ENCODE measurements at regions not wholly inside any gene's neighbourhood (a gene's known extent, or its start where the extent isn't known, plus 50 kb on each side); places are given as distances from the start of the nearest gene placed in this dataset.

- no peak for TF ChIP-seq CTCF (IDR thresholded peaks at IDR 0.05)
- no peak for TF ChIP-seq POLR2AphosphoS2 (conservative IDR thresholded peaks at IDR 0.05; ENCODE audit: low read length)
- no peak for TF ChIP-seq RCOR1 (IDR thresholded peaks at IDR 0.05; ENCODE audit: low read depth, low read length)
- no peak for TF ChIP-seq ZFP36 (IDR thresholded peaks at IDR 0.05; ENCODE audit: borderline replicate concordance, partially characterized antibody)
- no peak for TF ChIP-seq BHLHE40 (IDR thresholded peaks at IDR 0.05; ENCODE audit: low read depth, low read length)
- TF ChIP-seq CHD4 (IDR thresholded peaks at IDR 0.05; ENCODE audit: borderline replicate concordance): no peak
- TF ChIP-seq POLR2A (IDR thresholded peaks at IDR 0.05; ENCODE audit: low read length): no peak
- no peak for TF ChIP-seq EP300 (IDR thresholded peaks at IDR 0.05)
- no peak for TF ChIP-seq MAFK (IDR thresholded peaks at IDR 0.05; ENCODE audit: partially characterized antibody)
- no peak for TF ChIP-seq HOXA7 (CRISPR knock-in tag; IDR thresholded peaks at IDR 0.05)
- TF ChIP-seq HDAC2 (IDR thresholded peaks at IDR 0.05): no peak
- no peak for TF ChIP-seq CHD2 (IDR thresholded peaks at IDR 0.05; ENCODE audit: low read length, partially characterized antibody)
- TF ChIP-seq TP53 (CRISPR knock-in tag; IDR thresholded peaks at IDR 0.05): no peak
Observed at GRCh38 chr2:59674100-59674499, 879.4 kb downstream of the BCL11A start.

Measured in A549 (cell line).